Panc1 (cell line): ENCODE measurements at regions not wholly inside any gene's neighbourhood (a gene's known extent, or its start where the extent isn't known, plus 50 kb on each side); places are given as distances from the start of the nearest gene placed in this dataset.

ENCODE experiments used
- CTCF ChIP-seq: fragments of 450-650 bp; IDR thresholded peaks from 2 replicates; pipeline ENCODE4 v1.5.1; 2017; ENCODE audit warnings: mild to moderate bottlenecking
- POLR2AphosphoS5 ChIP-seq: IDR thresholded peaks from 2 replicates; pipeline ENCODE4 v1.6.1; 2012; ENCODE audit warnings: mild to moderate bottlenecking, low read depth, low read length, moderate library complexity
- SIN3A ChIP-seq: IDR thresholded peaks from 2 replicates; pipeline ENCODE4 v1.6.1; 2012; ENCODE audit warnings: low read depth, mild to moderate bottlenecking, low read length, moderate library complexity, borderline replicate concordance; ENCODE audit not compliant: insufficient read depth
- TCF7L2 ChIP-seq: IDR thresholded peaks from 2 replicates; pipeline ENCODE4 v1.6.1; 2011; ENCODE audit warnings: mild to moderate bottlenecking, low read depth, low read length, inconsistent platforms

GRCh38 chr7:81645435-81645834 is 124.4 kb downstream of the HGF start:
- TF ChIP-seq CTCF, result no peak
- no peak for TF ChIP-seq POLR2AphosphoS5
- TF ChIP-seq TCF7L2, result no peak
- no peak for TF ChIP-seq SIN3A
